ENCODE measurements at regions not wholly inside any gene's neighbourhood (a gene's known extent, or its start where the extent isn't known, plus 50 kb on each side); places are given as distances from the start of the nearest gene placed in this dataset.

DNA sequence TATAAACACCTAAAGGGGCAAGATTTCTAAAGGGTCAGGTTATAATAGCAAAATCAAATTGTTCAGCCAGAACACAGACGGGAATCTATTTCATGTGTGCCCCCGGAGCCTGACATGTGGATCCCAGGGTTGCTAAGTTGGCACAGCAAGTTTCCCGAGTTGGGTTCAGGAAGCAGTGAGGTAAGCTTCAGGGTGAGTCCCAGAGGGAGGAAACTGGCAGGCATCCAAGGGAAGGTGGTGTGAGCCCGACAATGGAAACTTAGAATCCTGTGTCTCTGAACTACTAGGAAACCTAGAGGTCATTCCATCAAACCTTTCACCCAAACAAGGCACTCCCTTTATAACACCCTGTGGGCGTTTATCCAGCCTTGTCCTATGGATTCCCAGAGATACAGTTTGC lies 98.4 kb downstream of the ADRB2 start:
- H3K4me2 ChIP-seq (ENCODE audit: low read length): no peak overlapping the region
- H3K4me3 ChIP-seq (ENCODE audit: low read depth, low read length): no peak overlapping the region
- TF ChIP-seq, protein P1, sequence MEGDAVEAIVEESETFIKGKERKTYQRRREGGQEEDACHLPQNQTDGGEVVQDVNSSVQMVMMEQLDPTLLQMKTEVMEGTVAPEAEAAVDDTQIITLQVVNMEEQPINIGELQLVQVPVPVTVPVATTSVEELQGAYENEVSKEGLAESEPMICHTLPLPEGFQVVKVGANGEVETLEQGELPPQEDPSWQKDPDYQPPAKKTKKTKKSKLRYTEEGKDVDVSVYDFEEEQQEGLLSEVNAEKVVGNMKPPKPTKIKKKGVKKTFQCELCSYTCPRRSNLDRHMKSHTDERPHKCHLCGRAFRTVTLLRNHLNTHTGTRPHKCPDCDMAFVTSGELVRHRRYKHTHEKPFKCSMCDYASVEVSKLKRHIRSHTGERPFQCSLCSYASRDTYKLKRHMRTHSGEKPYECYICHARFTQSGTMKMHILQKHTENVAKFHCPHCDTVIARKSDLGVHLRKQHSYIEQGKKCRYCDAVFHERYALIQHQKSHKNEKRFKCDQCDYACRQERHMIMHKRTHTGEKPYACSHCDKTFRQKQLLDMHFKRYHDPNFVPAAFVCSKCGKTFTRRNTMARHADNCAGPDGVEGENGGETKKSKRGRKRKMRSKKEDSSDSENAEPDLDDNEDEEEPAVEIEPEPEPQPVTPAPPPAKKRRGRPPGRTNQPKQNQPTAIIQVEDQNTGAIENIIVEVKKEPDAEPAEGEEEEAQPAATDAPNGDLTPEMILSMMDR (IDR thresholded peaks at IDR 0.05): no peak
- no peaks in the 10 kb centered on the region for H3K9me3 ChIP-seq (ENCODE audit: control insufficient read depth, low read length)
- no peaks in the 10 kb centered on the region for H3K79me2 ChIP-seq
- H2AFZ ChIP-seq: no peak overlapping the region
- H3K36me3 ChIP-seq (ENCODE audit: control insufficient read depth, insufficient read depth, low read length): no peaks in the 10 kb centered on the region
- H3K9ac ChIP-seq: no peak overlapping the region
- no peak overlapping the region for H3K27ac ChIP-seq
- no peaks in the 10 kb centered on the region for H3K27me3 ChIP-seq (ENCODE audit: control insufficient read depth, insufficient read depth, low read length)
- H3K4me1 ChIP-seq: peaks cover 4% of the 10 kb centered on the region

DNA sequence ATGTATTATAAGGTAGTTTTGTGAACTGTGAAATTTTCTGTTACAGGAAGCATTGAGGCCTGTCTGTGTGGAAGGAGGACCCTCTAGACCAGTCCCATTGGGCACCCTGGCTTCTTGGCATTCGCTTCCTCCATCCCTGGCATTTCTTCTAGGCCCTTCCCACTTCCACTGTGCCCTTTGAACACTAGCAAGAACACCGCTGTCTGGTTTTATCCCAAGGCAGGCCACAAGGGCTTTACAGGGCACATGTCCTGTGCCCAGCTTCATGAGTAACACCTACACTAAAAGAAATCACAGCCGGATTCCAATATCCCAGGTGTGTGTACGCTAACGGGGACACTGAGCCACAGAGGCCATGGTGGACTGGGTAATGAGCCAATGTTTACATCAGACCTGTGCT lies 99.8 kb downstream of the ADRB2 start:
- TF ChIP-seq, protein P1 (IDR thresholded peaks at IDR 0.05): no peak
- Histone ChIP-seq H3K79me2 (no peaks in the 10 kb centered on the region), H3K4me2 (ENCODE audit: low read length) (no peak overlapping the region), H3K9ac (no peak overlapping the region), H3K36me3 (ENCODE audit: control insufficient read depth, insufficient read depth, low read length) (no peaks in the 10 kb centered on the region), H3K4me1 (peaks cover under 1% of the 10 kb centered on the region), H3K27ac (no peak overlapping the region), H3K9me3 (ENCODE audit: control insufficient read depth, low read length) (no peaks in the 10 kb centered on the region), H2AFZ (no peak overlapping the region), H3K4me3 (ENCODE audit: low read depth, low read length) (no peak overlapping the region), H3K27me3 (ENCODE audit: control insufficient read depth, insufficient read depth, low read length) (no peaks in the 10 kb centered on the region)

DNA sequence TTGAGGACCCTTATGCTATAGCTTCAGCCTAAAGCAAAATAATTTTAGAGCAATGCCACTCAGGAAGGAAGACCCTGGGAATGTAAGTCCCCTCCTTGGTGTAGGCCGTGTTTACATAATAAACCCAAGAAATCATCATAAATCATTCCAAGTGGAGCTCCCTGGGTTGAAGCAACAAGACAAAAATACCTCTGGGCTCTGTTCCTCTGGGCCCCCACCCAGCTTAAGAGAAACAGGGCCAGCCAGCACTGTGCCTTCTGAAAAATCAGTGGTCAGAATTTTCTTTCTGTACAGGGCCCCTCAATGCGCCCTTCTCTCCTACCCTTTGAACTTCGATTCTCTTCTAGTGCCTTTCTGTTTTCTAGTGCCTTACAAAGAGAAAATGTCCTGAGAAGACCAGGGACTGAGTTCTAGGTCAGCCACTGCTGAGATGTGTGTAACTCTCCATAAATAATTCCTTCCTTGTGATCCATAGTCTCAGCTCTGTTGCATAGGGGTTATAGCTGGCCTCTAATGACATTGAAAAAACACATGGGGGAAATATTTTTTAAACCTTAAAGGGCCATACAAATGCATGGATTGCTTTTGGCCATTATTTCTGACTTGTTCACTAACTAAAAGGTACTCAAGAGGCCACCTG lies 101.0 kb downstream of the ADRB2 start:
- no peaks in the 10 kb centered on the region for H3K27me3 ChIP-seq (ENCODE audit: control insufficient read depth, insufficient read depth, low read length)
- TF ChIP-seq, protein P1 (IDR thresholded peaks at IDR 0.05): no peak
- H3K9ac ChIP-seq: no peak overlapping the region
- H3K27ac ChIP-seq: no peak overlapping the region
- no peaks in the 10 kb centered on the region for H3K79me2 ChIP-seq
- no peak overlapping the region for H3K4me3 ChIP-seq (ENCODE audit: low read depth, low read length)
- H3K9me3 ChIP-seq (ENCODE audit: control insufficient read depth, low read length): no peaks in the 10 kb centered on the region
- no peaks in the 10 kb centered on the region for H3K36me3 ChIP-seq (ENCODE audit: control insufficient read depth, insufficient read depth, low read length)
- H3K4me2 ChIP-seq (ENCODE audit: low read length): no peak overlapping the region
- no peak overlapping the region for H2AFZ ChIP-seq
- H3K4me1 ChIP-seq: no peaks in the 10 kb centered on the region

DNA sequence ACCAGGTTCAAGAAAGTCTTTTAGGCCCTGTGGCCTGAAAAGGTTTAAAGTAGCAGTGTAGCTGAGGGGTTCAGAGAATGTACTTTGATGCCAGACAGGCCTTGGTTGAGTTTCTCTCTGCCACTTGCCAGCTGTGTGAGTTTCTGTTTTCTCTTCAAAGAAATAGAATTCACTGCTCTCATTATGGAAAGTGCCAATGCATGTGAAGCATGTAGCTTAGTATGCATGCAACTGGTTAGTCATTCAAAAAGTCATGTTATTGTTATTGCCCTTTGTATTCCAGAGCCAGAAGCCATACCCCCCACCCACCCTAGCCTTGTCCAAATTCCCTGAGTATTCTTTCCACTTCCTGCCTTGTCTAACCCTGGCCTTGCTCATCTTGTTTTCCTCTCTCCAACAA lies 101.7 kb downstream of the ADRB2 start:
- Histone ChIP-seq H3K36me3 (ENCODE audit: control insufficient read depth, insufficient read depth, low read length) (no peaks in the 10 kb centered on the region), H3K79me2 (no peaks in the 10 kb centered on the region), H2AFZ (peak overlapping the region; percentile 11), H3K27me3 (ENCODE audit: control insufficient read depth, insufficient read depth, low read length) (no peaks in the 10 kb centered on the region), H3K4me3 (ENCODE audit: low read depth, low read length) (no peak overlapping the region), H3K27ac (no peak overlapping the region), H3K9ac (no peak overlapping the region), H3K4me2 (ENCODE audit: low read length) (no peak overlapping the region), H3K4me1 (no peaks in the 10 kb centered on the region), H3K9me3 (ENCODE audit: control insufficient read depth, low read length) (no peaks in the 10 kb centered on the region)
- TF ChIP-seq, protein P1 (IDR thresholded peaks at IDR 0.05): no peak

DNA sequence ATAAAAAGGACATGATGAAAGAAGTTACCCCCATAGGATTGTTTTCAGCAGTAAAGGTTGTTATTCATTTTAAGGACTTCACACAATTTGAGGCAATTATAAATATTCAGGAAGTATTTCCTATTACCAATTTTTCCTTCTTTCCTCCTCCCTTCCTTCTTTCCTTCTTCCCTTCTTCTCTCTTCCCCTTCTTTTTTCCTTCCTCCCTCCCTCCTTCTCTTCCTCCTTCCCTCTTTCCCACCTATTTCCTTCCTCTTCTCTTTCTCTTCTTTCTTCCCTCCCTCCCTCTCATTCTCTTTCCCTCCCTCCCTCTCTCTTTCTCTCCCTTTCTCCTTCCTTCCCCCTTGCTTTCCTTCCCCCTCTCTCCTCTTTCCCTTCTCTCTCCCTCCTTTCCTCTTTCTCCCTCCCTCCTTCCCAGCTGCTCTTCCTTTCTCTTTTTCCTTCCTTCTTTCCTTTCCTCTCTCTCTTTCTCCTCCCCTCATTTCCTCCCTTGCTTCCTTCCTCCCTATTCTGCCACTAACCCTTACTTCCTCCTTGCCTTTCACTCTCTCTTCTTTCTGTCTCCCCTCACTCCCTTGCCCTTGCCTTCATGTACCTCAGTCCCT lies 105.1 kb downstream of the ADRB2 start:
- TF ChIP-seq, protein P1 (IDR thresholded peaks at IDR 0.05): no peak

More for the DNA sequence above, 105.1 kb downstream of the ADRB2 start:
- Histone ChIP-seq H3K36me3 (ENCODE audit: control insufficient read depth, insufficient read depth, low read length) (no peaks in the 10 kb centered on the region), H3K4me2 (ENCODE audit: low read length) (no peak overlapping the region), H3K27ac (no peak overlapping the region), H3K79me2 (no peaks in the 10 kb centered on the region), H3K9me3 (ENCODE audit: control insufficient read depth, low read length) (no peaks in the 10 kb centered on the region), H2AFZ (no peak overlapping the region), H3K4me1 (peaks cover 16% of the 10 kb centered on the region), H3K9ac (no peak overlapping the region), H3K4me3 (ENCODE audit: low read depth, low read length) (no peak overlapping the region), H3K27me3 (ENCODE audit: control insufficient read depth, insufficient read depth, low read length) (no peaks in the 10 kb centered on the region)
